ENCODE measurements at regions not wholly inside any gene's neighbourhood (a gene's known extent, or its start where the extent isn't known, plus 50 kb on each side); places are given as distances from the start of the nearest gene placed in this dataset.

GRCh38 chr18:22001912-22002487 lies 167.4 kb upstream of the GATA6 start (continued):
- TF ChIP-seq ZNF318 (CRISPR knock-in tag; IDR thresholded peaks at IDR 0.05) (peak; percentile 87; the same call in 1 of the 2 replicates), THYN1 (CRISPR knock-in tag; IDR thresholded peaks at IDR 0.05; ENCODE audit: borderline replicate concordance, low read depth) (no peak), TBX2 (CRISPR knock-in tag; IDR thresholded peaks at IDR 0.05; ENCODE audit: borderline replicate concordance) (peak; percentile 89), ZNF800 (CRISPR knock-in tag; IDR thresholded peaks at IDR 0.05) (no peak), IKZF5 (CRISPR knock-in tag; IDR thresholded peaks at IDR 0.05) (peak; percentile 35; the same call in 1 of the 2 replicates), ZNF256 (CRISPR knock-in tag; conservative IDR thresholded peaks at IDR 0.05) (0 out of 2 replicates have a peak, but pooled peaks have one; percentile 36), SALL1 (CRISPR knock-in tag; IDR thresholded peaks at IDR 0.05) (peak; percentile 94), JUN (CRISPR knock-in tag; IDR thresholded peaks at IDR 0.05) (peak; percentile 69), ZBTB1 (CRISPR knock-in tag; IDR thresholded peaks at IDR 0.05; ENCODE audit: borderline replicate concordance) (no peak), ZMAT3 (CRISPR knock-in tag; conservative IDR thresholded peaks at IDR 0.05) (no peak), ZBTB8A (CRISPR knock-in tag; IDR thresholded peaks at IDR 0.05; ENCODE audit: borderline replicate concordance, low read depth) (peak; percentile 88), TGIF2 (CRISPR knock-in tag; IDR thresholded peaks at IDR 0.05) (0 out of 2 replicates have a peak, but pooled peaks have one; percentile 30), YY1 (IDR thresholded peaks at IDR 0.05; ENCODE audit: insufficient read depth, insufficient replicate concordance, low read depth, low read length) (peak; percentile 14), DRAP1 (CRISPR knock-in tag; IDR thresholded peaks at IDR 0.05) (peak; percentile 69), FOXK2 (IDR thresholded peaks at IDR 0.05) (no peak), ZNF740 (CRISPR knock-in tag; IDR thresholded peaks at IDR 0.05) (0 out of 2 replicates have a peak, but pooled peaks have one; percentile 24), RBFOX2 (IDR thresholded peaks at IDR 0.05; ENCODE audit: low read depth, low read length) (0 out of 2 replicates have a peak, but pooled peaks have one; percentile 35)
